GM23338 (cell line): ENCODE measurements at regions not wholly inside any gene's neighbourhood (a gene's known extent, or its start where the extent isn't known, plus 50 kb on each side); places are given as distances from the start of the nearest gene placed in this dataset.

Experiments
- ATAC-seq: fragments of 200-7000 bp; cut with Tn5 transposase; 3 replicates; pipeline ENCODE4 v1.9.1; 2020
- DNase-seq: peaks from one replicate; pipeline ENCODE4 v3.0.0-alpha.2; 2015; ENCODE audit warnings: low spot score
- H2AFZ ChIP-seq: fragments of 200-600 bp; sonication (generic); 2 replicates; pipeline ENCODE4 v1.8.0; 2016; ENCODE audit warnings: antibody characterized with exemption, mild to moderate bottlenecking, moderate library complexity
- H3F3A ChIP-seq: fragments of 200-600 bp; sonication (generic); replicated peaks from 2 replicates; pipeline ENCODE4 v1.8.0; 2017; ENCODE audit warnings: antibody characterized with exemption, mixed run types, low read depth
- H3K27ac ChIP-seq: fragments of 200-600 bp; sonication (generic); 2 replicates; pipeline ENCODE4 v1.6.1; 2016; ENCODE audit warnings: low read depth
- H3K27me3 ChIP-seq: fragments of 200-600 bp; sonication (generic); 2 replicates; pipeline ENCODE4 v1.8.0; 2016; ENCODE audit warnings: mild to moderate bottlenecking, mixed run types, moderate library complexity; ENCODE audit not compliant: insufficient read depth
- H3K36me3 ChIP-seq: fragments of 200-600 bp; sonication (generic); 2 replicates; pipeline ENCODE4 v1.8.0; 2016; ENCODE audit warnings: mild to moderate bottlenecking; ENCODE audit not compliant: insufficient read depth
- H3K4me1 ChIP-seq: fragments of 200-600 bp; sonication (generic); 2 replicates; pipeline ENCODE4 v1.8.0; 2016; ENCODE audit warnings: mild to moderate bottlenecking, moderate library complexity; ENCODE audit not compliant: insufficient read depth
- H3K4me2 ChIP-seq: fragments of 200-600 bp; sonication (generic); 2 replicates; pipeline ENCODE4 v1.7.1; 2017; ENCODE audit warnings: mixed run types
- H3K4me3 ChIP-seq: fragments of 200-600 bp; sonication (generic); 2 replicates; pipeline ENCODE4 v1.6.1; 2016; ENCODE audit warnings: mixed run types
- H3K79me2 ChIP-seq: fragments of 200-600 bp; sonication (generic); replicated peaks from 2 replicates; pipeline ENCODE4 v1.8.0; 2017; ENCODE audit warnings: mild to moderate bottlenecking; ENCODE audit not compliant: insufficient read depth
- H3K9me2 ChIP-seq: fragments of 200-600 bp; sonication (generic); 2 replicates; pipeline ENCODE4 v1.8.0; 2017; ENCODE audit not compliant: insufficient read depth
- H4K20me1 ChIP-seq: fragments of 200-600 bp; sonication (generic); replicated peaks from 2 replicates; pipeline ENCODE4 v1.8.0; 2017; ENCODE audit warnings: mild to moderate bottlenecking; ENCODE audit not compliant: insufficient read depth
- H3K27ac Mint-ChIP-seq: 2 replicates; pipeline ENCODE4 v1.8.0; 2020; ENCODE audit warnings: inconsistent platforms, mild to moderate bottlenecking, moderate library complexity, mixed read lengths
- H3K27me3 Mint-ChIP-seq: 3 replicates; pipeline ENCODE4 v1.8.0; 2022; ENCODE audit warnings: low read depth, mild to moderate bottlenecking, moderate library complexity, mixed read lengths, inconsistent platforms; ENCODE audit not compliant: insufficient read depth, poor library complexity
- H3K36me3 Mint-ChIP-seq: 3 replicates; pipeline ENCODE4 v1.8.0; 2021; ENCODE audit warnings: low read depth, mild to moderate bottlenecking, inconsistent platforms, moderate library complexity, mixed read lengths
- H3K4me1 Mint-ChIP-seq: 3 replicates; pipeline ENCODE4 v1.8.0; 2020; ENCODE audit warnings: mild to moderate bottlenecking, inconsistent platforms, mixed read lengths
- H3K4me3 Mint-ChIP-seq: 3 replicates; pipeline ENCODE4 v1.8.0; 2021; ENCODE audit warnings: moderate library complexity, mild to moderate bottlenecking, inconsistent platforms, mixed read lengths
- H3K9me3 Mint-ChIP-seq: 3 replicates; pipeline ENCODE4 v1.8.0; 2020; ENCODE audit warnings: moderate library complexity, mild to moderate bottlenecking, inconsistent platforms, mixed read lengths
- CREB1 ChIP-seq: fragments of 250-450 bp; sonication (Bioruptor Pico); IDR thresholded peaks from 2 replicates; pipeline ENCODE4 v1.5.0; 2020; ENCODE audit warnings: low read depth, mild to moderate bottlenecking, moderate library complexity
- EZH2 ChIP-seq: fragments of 200-600 bp; sonication (generic); IDR thresholded peaks from one replicate; pipeline ENCODE4 v1.8.0; 2017; ENCODE audit warnings: antibody characterized with exemption, mild to moderate bottlenecking, low read depth; ENCODE audit not compliant: unreplicated experiment
- EZH2phosphoT487 ChIP-seq: fragments of 200-600 bp; sonication (generic); IDR thresholded peaks from one replicate; pipeline ENCODE4 v1.8.1; 2018; ENCODE audit warnings: antibody characterized with exemption; ENCODE audit not compliant: unreplicated experiment
- JUNB ChIP-seq: IDR thresholded peaks from one replicate; pipeline ENCODE4 v1.6.1; 2016; ENCODE audit warnings: antibody characterized with exemption; ENCODE audit not compliant: unreplicated experiment
- NANOG ChIP-seq: IDR thresholded peaks from 2 replicates; pipeline ENCODE4 v1.6.1; 2016; ENCODE audit warnings: antibody characterized with exemption, borderline replicate concordance
- POLR2AphosphoS5 ChIP-seq: IDR thresholded peaks from 2 replicates; pipeline ENCODE4 v1.6.1; 2016; ENCODE audit warnings: antibody characterized with exemption, low read depth
- STAT1 ChIP-seq: IDR thresholded peaks from one replicate; pipeline ENCODE4 v1.6.1; 2016; ENCODE audit warnings: antibody characterized with exemption; ENCODE audit not compliant: unreplicated experiment
- ZNF114 ChIP-seq: fragments of 250-450 bp; sonication (Bioruptor Pico); IDR thresholded peaks from 2 replicates; pipeline ENCODE4 v1.5.0; 2020; ENCODE audit warnings: mild to moderate bottlenecking, moderate library complexity
- ZNF331 ChIP-seq: fragments of 250-450 bp; sonication (Bioruptor Pico); IDR thresholded peaks from 2 replicates; pipeline ENCODE4 v1.5.0; 2020; ENCODE audit warnings: low read depth, mild to moderate bottlenecking, moderate library complexity
- TF ChIP-seq, protein P1 (sequence below): IDR thresholded peaks from one replicate; pipeline ENCODE4 v1.6.1; 2018; ENCODE audit warnings: antibody characterized with exemption; ENCODE audit not compliant: unreplicated experiment
- TF ChIP-seq, protein P2 (sequence below): IDR thresholded peaks from 2 replicates; pipeline ENCODE4 v1.6.1; 2016; ENCODE audit warnings: antibody characterized with exemption
- TF ChIP-seq, protein P3 (sequence below): fragments of 250-450 bp; sonication (Bioruptor Pico); IDR thresholded peaks from 2 replicates; pipeline ENCODE4 v1.5.0; 2020; ENCODE audit warnings: mild to moderate bottlenecking, moderate library complexity
- TF ChIP-seq, protein P4 (sequence below), 2 experiments: fragments of 200-600 bp in 1 of 2; sonication (generic) in 1 of 2; conservative IDR thresholded peaks; 2 replicates each; pipeline versions ENCODE4 v1.5.1 to v1.6.1; 2016 to 2017; ENCODE audit warnings: antibody characterized with exemption in 2 of 2, low read depth in 2 of 2, mild to moderate bottlenecking in 2 of 2, moderate library complexity in 1 of 2

DNA sequence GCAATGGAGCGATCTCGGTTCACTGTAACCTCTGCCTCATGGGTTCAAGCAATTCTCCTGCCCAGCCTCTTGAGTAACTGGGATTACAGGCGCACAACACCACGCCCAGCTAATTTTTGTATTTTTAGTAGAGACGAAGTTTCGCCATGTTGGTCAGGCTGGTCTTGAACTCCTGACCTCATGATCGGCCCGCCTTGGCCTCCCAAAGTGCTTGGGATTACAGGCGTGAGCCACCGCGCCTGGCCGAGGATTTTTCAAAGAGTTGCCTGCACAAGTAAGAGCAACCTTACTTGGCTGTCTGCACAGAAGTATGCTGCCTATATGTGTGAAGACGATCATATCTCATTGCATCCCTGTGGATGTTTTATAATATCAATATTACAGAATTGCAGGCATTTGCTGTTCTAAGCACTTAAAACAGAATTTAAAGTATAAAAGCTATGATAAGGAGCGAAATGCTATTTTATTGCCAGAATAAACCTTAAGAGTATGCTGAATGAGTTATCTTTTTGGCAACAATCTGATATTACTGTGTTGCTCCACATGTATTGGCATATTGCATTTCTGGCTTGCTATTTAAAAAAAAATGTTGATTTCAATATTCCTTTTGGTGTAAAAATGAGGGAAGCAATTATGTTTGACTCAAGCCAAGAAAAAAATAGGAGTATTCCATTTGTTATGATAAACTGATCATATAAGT is 379.4 kb upstream of the SEMA3D start:
- no peaks in the 10 kb centered on the region for H3K4me1 ChIP-seq
- no peak overlapping the region for H3K27ac ChIP-seq
- no peak overlapping the region for H3K4me3 Mint-ChIP-seq
- no peaks in the 10 kb centered on the region for H3F3A ChIP-seq
- no peaks in the 10 kb centered on the region for H4K20me1 ChIP-seq
- no peak for TF ChIP-seq EZH2
- no peak for TF ChIP-seq JUNB
- TF ChIP-seq POLR2AphosphoS5: no peak
- TF ChIP-seq, protein P1, sequence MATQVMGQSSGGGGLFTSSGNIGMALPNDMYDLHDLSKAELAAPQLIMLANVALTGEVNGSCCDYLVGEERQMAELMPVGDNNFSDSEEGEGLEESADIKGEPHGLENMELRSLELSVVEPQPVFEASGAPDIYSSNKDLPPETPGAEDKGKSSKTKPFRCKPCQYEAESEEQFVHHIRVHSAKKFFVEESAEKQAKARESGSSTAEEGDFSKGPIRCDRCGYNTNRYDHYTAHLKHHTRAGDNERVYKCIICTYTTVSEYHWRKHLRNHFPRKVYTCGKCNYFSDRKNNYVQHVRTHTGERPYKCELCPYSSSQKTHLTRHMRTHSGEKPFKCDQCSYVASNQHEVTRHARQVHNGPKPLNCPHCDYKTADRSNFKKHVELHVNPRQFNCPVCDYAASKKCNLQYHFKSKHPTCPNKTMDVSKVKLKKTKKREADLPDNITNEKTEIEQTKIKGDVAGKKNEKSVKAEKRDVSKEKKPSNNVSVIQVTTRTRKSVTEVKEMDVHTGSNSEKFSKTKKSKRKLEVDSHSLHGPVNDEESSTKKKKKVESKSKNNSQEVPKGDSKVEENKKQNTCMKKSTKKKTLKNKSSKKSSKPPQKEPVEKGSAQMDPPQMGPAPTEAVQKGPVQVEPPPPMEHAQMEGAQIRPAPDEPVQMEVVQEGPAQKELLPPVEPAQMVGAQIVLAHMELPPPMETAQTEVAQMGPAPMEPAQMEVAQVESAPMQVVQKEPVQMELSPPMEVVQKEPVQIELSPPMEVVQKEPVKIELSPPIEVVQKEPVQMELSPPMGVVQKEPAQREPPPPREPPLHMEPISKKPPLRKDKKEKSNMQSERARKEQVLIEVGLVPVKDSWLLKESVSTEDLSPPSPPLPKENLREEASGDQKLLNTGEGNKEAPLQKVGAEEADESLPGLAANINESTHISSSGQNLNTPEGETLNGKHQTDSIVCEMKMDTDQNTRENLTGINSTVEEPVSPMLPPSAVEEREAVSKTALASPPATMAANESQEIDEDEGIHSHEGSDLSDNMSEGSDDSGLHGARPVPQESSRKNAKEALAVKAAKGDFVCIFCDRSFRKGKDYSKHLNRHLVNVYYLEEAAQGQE: no peak
- TF ChIP-seq ZNF114 (CRISPR knock-in tag): no peak
- TF ChIP-seq, protein P2, sequence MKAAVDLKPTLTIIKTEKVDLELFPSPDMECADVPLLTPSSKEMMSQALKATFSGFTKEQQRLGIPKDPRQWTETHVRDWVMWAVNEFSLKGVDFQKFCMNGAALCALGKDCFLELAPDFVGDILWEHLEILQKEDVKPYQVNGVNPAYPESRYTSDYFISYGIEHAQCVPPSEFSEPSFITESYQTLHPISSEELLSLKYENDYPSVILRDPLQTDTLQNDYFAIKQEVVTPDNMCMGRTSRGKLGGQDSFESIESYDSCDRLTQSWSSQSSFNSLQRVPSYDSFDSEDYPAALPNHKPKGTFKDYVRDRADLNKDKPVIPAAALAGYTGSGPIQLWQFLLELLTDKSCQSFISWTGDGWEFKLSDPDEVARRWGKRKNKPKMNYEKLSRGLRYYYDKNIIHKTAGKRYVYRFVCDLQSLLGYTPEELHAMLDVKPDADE: no peak
- no peak for TF ChIP-seq EZH2phosphoT487
- TF ChIP-seq, protein P3, sequence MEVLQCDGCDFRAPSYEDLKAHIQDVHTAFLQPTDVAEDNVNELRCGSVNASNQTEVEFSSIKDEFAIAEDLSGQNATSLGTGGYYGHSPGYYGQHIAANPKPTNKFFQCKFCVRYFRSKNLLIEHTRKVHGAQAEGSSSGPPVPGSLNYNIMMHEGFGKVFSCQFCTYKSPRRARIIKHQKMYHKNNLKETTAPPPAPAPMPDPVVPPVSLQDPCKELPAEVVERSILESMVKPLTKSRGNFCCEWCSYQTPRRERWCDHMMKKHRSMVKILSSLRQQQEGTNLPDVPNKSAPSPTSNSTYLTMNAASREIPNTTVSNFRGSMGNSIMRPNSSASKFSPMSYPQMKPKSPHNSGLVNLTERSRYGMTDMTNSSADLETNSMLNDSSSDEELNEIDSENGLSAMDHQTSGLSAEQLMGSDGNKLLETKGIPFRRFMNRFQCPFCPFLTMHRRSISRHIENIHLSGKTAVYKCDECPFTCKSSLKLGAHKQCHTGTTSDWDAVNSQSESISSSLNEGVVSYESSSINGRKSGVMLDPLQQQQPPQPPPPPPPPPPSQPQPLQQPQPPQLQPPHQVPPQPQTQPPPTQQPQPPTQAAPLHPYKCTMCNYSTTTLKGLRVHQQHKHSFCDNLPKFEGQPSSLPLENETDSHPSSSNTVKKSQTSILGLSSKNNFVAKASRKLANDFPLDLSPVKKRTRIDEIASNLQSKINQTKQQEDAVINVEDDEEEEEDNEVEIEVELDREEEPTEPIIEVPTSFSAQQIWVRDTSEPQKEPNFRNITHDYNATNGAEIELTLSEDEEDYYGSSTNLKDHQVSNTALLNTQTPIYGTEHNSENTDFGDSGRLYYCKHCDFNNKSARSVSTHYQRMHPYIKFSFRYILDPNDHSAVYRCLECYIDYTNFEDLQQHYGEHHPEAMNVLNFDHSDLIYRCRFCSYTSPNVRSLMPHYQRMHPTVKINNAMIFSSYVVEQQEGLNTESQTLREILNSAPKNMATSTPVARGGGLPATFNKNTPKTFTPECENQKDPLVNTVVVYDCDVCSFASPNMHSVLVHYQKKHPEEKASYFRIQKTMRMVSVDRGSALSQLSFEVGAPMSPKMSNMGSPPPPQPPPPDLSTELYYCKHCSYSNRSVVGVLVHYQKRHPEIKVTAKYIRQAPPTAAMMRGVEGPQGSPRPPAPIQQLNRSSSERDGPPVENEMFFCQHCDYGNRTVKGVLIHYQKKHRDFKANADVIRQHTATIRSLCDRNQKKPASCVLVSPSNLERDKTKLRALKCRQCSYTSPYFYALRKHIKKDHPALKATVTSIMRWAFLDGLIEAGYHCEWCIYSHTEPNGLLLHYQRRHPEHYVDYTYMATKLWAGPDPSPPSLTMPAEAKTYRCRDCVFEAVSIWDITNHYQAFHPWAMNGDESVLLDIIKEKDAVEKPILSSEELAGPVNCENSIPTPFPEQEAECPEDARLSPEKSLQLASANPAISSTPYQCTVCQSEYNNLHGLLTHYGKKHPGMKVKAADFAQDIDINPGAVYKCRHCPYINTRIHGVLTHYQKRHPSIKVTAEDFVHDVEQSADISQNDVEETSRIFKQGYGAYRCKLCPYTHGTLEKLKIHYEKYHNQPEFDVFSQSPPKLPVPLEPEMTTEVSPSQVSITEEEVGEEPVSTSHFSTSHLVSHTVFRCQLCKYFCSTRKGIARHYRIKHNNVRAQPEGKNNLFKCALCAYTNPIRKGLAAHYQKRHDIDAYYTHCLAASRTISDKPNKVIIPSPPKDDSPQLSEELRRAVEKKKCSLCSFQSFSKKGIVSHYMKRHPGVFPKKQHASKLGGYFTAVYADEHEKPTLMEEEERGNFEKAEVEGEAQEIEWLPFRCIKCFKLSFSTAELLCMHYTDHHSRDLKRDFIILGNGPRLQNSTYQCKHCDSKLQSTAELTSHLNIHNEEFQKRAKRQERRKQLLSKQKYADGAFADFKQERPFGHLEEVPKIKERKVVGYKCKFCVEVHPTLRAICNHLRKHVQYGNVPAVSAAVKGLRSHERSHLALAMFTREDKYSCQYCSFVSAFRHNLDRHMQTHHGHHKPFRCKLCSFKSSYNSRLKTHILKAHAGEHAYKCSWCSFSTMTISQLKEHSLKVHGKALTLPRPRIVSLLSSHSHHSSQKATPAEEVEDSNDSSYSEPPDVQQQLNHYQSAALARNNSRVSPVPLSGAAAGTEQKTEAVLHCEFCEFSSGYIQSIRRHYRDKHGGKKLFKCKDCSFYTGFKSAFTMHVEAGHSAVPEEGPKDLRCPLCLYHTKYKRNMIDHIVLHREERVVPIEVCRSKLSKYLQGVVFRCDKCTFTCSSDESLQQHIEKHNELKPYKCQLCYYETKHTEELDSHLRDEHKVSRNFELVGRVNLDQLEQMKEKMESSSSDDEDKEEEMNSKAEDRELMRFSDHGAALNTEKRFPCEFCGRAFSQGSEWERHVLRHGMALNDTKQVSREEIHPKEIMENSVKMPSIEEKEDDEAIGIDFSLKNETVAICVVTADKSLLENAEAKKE: no peak
- no peak for TF ChIP-seq STAT1
- no peak for TF ChIP-seq CREB1 (CRISPR knock-in tag)
- TF ChIP-seq, protein P4, sequence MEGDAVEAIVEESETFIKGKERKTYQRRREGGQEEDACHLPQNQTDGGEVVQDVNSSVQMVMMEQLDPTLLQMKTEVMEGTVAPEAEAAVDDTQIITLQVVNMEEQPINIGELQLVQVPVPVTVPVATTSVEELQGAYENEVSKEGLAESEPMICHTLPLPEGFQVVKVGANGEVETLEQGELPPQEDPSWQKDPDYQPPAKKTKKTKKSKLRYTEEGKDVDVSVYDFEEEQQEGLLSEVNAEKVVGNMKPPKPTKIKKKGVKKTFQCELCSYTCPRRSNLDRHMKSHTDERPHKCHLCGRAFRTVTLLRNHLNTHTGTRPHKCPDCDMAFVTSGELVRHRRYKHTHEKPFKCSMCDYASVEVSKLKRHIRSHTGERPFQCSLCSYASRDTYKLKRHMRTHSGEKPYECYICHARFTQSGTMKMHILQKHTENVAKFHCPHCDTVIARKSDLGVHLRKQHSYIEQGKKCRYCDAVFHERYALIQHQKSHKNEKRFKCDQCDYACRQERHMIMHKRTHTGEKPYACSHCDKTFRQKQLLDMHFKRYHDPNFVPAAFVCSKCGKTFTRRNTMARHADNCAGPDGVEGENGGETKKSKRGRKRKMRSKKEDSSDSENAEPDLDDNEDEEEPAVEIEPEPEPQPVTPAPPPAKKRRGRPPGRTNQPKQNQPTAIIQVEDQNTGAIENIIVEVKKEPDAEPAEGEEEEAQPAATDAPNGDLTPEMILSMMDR (conservative IDR thresholded peaks at IDR 0.05; ENCODE audit: low read depth in 2 of 2): no peak
- no peak for TF ChIP-seq ZNF331 (CRISPR knock-in tag)
- TF ChIP-seq NANOG: no peak
- no peak overlapping the region for H3K4me2 ChIP-seq
- no peaks in the 10 kb centered on the region for H3K9me3 Mint-ChIP-seq
- ATAC-seq (no peak), DNase-seq (no peak)
- H3K36me3 ChIP-seq: no peaks in the 10 kb centered on the region
- no peaks in the 10 kb centered on the region for H3K27me3 ChIP-seq
- H3K36me3 Mint-ChIP-seq: no peaks in the 10 kb centered on the region
- H3K9me2 ChIP-seq: no peaks in the 10 kb centered on the region
- no peaks in the 10 kb centered on the region for H3K27me3 Mint-ChIP-seq
- H3K27ac Mint-ChIP-seq: no peak overlapping the region
- H3K4me3 ChIP-seq: no peak overlapping the region
- no peaks in the 10 kb centered on the region for H3K79me2 ChIP-seq
- no peak overlapping the region for H2AFZ ChIP-seq
- H3K4me1 Mint-ChIP-seq: no peaks in the 10 kb centered on the region
